Transverse colon (tissue), 4 donors: ENCODE measurements at regions not wholly inside any gene's neighbourhood (a gene's known extent, or its start where the extent isn't known, plus 50 kb on each side); places are given as distances from the start of the nearest gene placed in this dataset.

Source experiments
- DNase-seq: peaks from one replicate; pipeline ENCODE4 v3.0.0-alpha.2; 2019
- H3K27ac ChIP-seq, 4 donors: fragments of 200-600 bp; sonication (generic); 2 replicates each; pipeline ENCODE4 v1.5.1; 2016 to 2018; ENCODE audit warnings: inconsistent platforms in 4 of 4
- H3K27me3 ChIP-seq: fragments of 200-600 bp; sonication (generic); 2 replicates; pipeline ENCODE4 v1.5.1; 2017; ENCODE audit warnings: inconsistent platforms
- H3K36me3 ChIP-seq, 4 donors: fragments of 200-600 bp; sonication (generic); 2 replicates each; pipeline ENCODE4 v1.5.1; 2017 to 2019; ENCODE audit warnings: inconsistent platforms in 4 of 4
- H3K4me1 ChIP-seq, 4 donors: fragments of 200-600 bp; sonication (generic); 2 replicates each; pipeline ENCODE4 v1.5.1; 2017 to 2020; ENCODE audit warnings: inconsistent platforms in 4 of 4
- H3K4me3 ChIP-seq, 4 donors: fragments of 200-600 bp; sonication (generic); 1 replicate in 1 of 4; 2 replicates in 3 of 4; pipeline versions ENCODE4 v1.5.1 to v1.6.1; 2017 to 2019; ENCODE audit warnings: inconsistent platforms in 4 of 4
- H3K9me3 ChIP-seq, 2 donors: fragments of 200-600 bp; sonication (generic); 2 replicates each; pipeline ENCODE4 v1.5.1; 2017 to 2019; ENCODE audit warnings: inconsistent platforms in 2 of 2
- EP300 ChIP-seq: sonication (generic); formaldehyde crosslinking; IDR thresholded peaks from one replicate; pipeline ENCODE4 v1.6.1; 2017; ENCODE audit warnings: antibody characterized with exemption, low read depth
- POLR2A ChIP-seq: fragments of 450-650 bp; IDR thresholded peaks from one replicate; pipeline ENCODE4 v1.6.1; 2016; ENCODE audit warnings: antibody characterized with exemption, mild to moderate bottlenecking, moderate library complexity
- POLR2AphosphoS5 ChIP-seq, 3 donors: sonication (generic); formaldehyde crosslinking; IDR thresholded peaks; one replicate each; pipeline ENCODE4 v1.6.1; 2016; ENCODE audit warnings: antibody characterized with exemption in 3 of 3
- WGBS, 2 donors: methylation state at CpG; one replicate each; pipeline ENCODE4 v1.1.5; 2018; ENCODE audit warnings: low coverage in 1 of 2; 5-methylcytosine and 5-hydroxymethylcytosine counted together
- in situ Hi-C, 4 donors: fragments of 200-750 bp; cut with MboI; loops; one replicate each; pipeline versions ENCODE4 v1.15.0 to v1.15.1; 2017; ENCODE audit warnings: low sequenced_read_pairs in 3 of 4, low pct_ligation_motif_present in 1 of 4, low pct_unique_long_range_greater_than_20kb in 1 of 4
- intact Hi-C: fragments of 100-400 bp; cut with DNase I; formaldehyde crosslinking; loops from one replicate; pipeline ENCODE4 v1.15.1; 2023; ENCODE audit warnings: low total_unique reads
- TF ChIP-seq, protein P1 (sequence below), 5 experiments: fragments of 200-600 bp in 3 of 5; fragments of 450-650 bp in 2 of 5; sonication (generic) in 3 of 5; IDR thresholded peaks; 1 replicate in 2 of 5; 2 replicates in 3 of 5; pipeline ENCODE4 v1.5.1; 2016 to 2017; ENCODE audit warnings: antibody characterized with exemption in 5 of 5, inconsistent platforms in 3 of 5, mild to moderate bottlenecking in 2 of 5, moderate library complexity in 1 of 5

DNA sequence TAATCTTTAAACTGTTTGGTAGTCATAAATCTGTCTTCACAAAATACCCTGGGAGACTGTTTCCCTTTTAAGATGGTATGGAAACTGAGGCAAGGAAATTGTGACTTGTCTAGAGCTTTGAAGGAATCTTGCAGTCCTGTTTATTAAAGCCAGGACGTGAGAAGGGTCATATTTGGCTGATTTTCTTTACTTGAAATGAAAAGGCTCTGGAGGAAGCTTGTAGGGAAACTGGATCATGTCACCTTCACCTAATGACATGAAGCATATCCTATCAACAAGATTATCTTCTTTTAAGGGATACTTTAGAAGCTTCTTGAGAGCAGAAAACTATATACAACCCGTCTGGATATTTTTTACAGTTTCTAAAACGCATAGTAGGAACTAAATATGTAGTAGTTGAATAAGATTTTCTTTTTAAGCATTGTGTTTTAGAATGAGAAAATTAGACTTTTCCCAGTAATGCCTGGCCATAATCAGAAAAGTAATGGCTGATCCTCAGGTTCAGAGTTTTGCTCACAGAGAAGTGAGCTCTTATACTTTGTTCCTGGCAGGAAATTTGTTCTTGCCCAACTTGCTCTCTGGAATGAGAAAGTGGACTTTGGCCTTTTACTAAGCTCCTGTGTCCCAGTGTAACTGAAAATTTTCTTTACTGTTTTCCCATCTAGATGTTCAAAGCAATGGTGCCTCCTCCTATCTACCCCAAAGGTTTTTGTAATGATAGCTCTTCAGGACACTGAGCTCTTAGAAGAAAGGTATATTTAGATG, 136.8 kb upstream of the AFF2 start:
- H3K36me3 ChIP-seq, result no peaks in the 10 kb centered on the region
- intact Hi-C loops (no loop called here), in situ Hi-C loops (no loop called here)
- no peak for DNase-seq
- H3K4me1 ChIP-seq, result no peaks in the 10 kb centered on the region
- WGBS, 2 donors, result 44 to 70% methylated on average over 2 to 3 of the region's 3 CpGs
- H3K9me3 ChIP-seq, result no peaks in the 10 kb centered on the region
- TF ChIP-seq POLR2A (no peak), POLR2AphosphoS5 (IDR thresholded peaks at IDR 0.05) (no peak), EP300 (no peak)
- TF ChIP-seq, protein P1, sequence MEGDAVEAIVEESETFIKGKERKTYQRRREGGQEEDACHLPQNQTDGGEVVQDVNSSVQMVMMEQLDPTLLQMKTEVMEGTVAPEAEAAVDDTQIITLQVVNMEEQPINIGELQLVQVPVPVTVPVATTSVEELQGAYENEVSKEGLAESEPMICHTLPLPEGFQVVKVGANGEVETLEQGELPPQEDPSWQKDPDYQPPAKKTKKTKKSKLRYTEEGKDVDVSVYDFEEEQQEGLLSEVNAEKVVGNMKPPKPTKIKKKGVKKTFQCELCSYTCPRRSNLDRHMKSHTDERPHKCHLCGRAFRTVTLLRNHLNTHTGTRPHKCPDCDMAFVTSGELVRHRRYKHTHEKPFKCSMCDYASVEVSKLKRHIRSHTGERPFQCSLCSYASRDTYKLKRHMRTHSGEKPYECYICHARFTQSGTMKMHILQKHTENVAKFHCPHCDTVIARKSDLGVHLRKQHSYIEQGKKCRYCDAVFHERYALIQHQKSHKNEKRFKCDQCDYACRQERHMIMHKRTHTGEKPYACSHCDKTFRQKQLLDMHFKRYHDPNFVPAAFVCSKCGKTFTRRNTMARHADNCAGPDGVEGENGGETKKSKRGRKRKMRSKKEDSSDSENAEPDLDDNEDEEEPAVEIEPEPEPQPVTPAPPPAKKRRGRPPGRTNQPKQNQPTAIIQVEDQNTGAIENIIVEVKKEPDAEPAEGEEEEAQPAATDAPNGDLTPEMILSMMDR (IDR thresholded peaks at IDR 0.05), result no peak
- H3K27ac ChIP-seq, result no peak overlapping the region
- no peaks in the 10 kb centered on the region for H3K27me3 ChIP-seq
- H3K4me3 ChIP-seq, result no peak overlapping the region

DNA sequence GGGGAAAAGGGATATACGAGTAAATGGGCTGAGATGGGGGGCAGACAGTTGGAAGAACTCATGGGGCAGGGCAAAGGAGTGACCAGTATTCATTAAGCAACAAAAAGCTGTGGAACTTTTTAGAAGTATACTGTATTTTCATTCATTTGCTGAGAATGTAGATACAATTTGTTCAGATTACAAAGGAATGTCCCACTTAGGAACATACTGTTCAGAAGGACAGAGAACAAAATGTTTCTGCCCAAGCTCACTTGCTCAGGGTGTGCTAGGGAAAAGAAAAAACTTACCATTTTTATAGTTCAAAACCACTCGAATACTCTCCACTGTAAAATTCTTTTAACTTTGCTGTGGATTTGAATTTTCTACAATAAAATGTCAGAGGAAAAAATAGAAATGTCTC, 135.2 kb upstream of the AFF2 start:
- Histone ChIP-seq H3K27me3 (no peaks in the 10 kb centered on the region), H3K4me1 (no peaks in the 10 kb centered on the region), H3K36me3 (no peaks in the 10 kb centered on the region), H3K9me3 (no peaks in the 10 kb centered on the region), H3K4me3 (no peak overlapping the region), H3K27ac (no peak overlapping the region)
- no peak for TF ChIP-seq EP300
- no peak for TF ChIP-seq POLR2A
- TF ChIP-seq, protein P1 (IDR thresholded peaks at IDR 0.05), result no peak
- no peak for TF ChIP-seq POLR2AphosphoS5 (IDR thresholded peaks at IDR 0.05)
- DNase-seq, result no peak
- WGBS, 2 donors, result 53 to 100% methylated on average over 1 to 2 of the region's 2 CpGs
- intact Hi-C loops (no loop called here), in situ Hi-C loops (no loop called here)

DNA sequence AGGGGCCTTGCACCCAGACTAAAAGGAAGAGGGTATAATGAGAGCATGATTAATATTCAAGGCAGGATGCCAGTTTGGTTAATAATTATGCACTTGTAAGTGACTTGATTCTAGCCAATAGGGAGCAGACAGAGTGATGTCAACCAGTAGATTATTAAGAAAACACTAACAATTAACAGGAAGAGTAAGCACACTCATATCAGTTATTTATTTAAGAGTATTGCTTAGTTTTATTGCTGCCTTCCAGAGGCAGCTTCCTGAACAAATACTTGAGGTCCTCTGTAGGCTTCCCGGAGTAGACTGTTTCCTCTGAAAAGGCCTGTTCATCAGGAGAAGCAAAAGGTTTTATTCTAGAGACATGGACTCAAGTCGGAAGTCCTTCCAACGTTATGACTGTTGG, 129.1 kb upstream of the AFF2 start:
- in situ Hi-C loops (no loop called here), intact Hi-C loops (no loop called here)
- Histone ChIP-seq H3K4me3 (no peak overlapping the region), H3K9me3 (no peaks in the 10 kb centered on the region), H3K36me3 (no peaks in the 10 kb centered on the region), H3K27me3 (no peaks in the 10 kb centered on the region), H3K4me1 (no peaks in the 10 kb centered on the region), H3K27ac (no peak overlapping the region)
- DNase-seq, result no peak
- no peak for TF ChIP-seq POLR2AphosphoS5 (IDR thresholded peaks at IDR 0.05)
- TF ChIP-seq EP300, result no peak
- TF ChIP-seq, protein P1 (IDR thresholded peaks at IDR 0.05), result no peak
- TF ChIP-seq POLR2A, result no peak
- 64% methylated on average over 3 of the region's 3 CpGs; no CpG with 5 or more reads in 1 of the 2 donors for WGBS, 2 donors

- Histone ChIP-seq H3K27me3 (no peaks in the 10 kb centered on the region), H3K9me3 (no peaks in the 10 kb centered on the region), H3K4me3 (no peak overlapping the region), H3K27ac (no peak overlapping the region), H3K36me3 (no peaks in the 10 kb centered on the region), H3K4me1 (no peaks in the 10 kb centered on the region)
- no peak for TF ChIP-seq POLR2A
- no peak for TF ChIP-seq POLR2AphosphoS5 (IDR thresholded peaks at IDR 0.05)
- TF ChIP-seq, protein P1 (IDR thresholded peaks at IDR 0.05), result no peak
- no peak for DNase-seq
- in situ Hi-C loops, result no loop called here
- intact Hi-C loops, result no loop called here
- WGBS, 2 donors, result 20 to 59% methylated on average over 1 to 4 of the region's 4 CpGs
Measured at GRCh38 chrX:148372925-148373324, 127.5 kb upstream of the AFF2 start.
